Spleen (tissue), 7 donors: ENCODE measurements at regions not wholly inside any gene's neighbourhood (a gene's known extent, or its start where the extent isn't known, plus 50 kb on each side); places are given as distances from the start of the nearest gene placed in this dataset.

Experiments
- POLR2A ChIP-seq, 3 donors: fragments of 450-650 bp; IDR thresholded peaks; one replicate each; pipeline ENCODE4 v1.5.1; 2017; ENCODE audit warnings: antibody characterized with exemption in 3 of 3, mild to moderate bottlenecking in 1 of 3
- TF ChIP-seq, protein P1 (sequence below), 11 experiments: fragments of 200-600 bp in 7 of 11; fragments of 450-650 bp in 4 of 11; sonication (generic) in 4 of 11; IDR thresholded peaks in 8 of 11; conservative IDR thresholded peaks in 3 of 11; 1 replicate in 7 of 11; 2 replicates in 4 of 11; pipeline versions ENCODE4 v1.4.0 to v1.8.0; 2016 to 2021; ENCODE audit warnings: antibody characterized with exemption in 11 of 11, inconsistent platforms in 4 of 11, mild to moderate bottlenecking in 1 of 11
- donor health status: DM: no; HTN: no; CAD: no; lungs with moderate emphysema.
- donor health status: DM: no; HTN: no; CAD: no.
- donor health status: DM: no; HTN: no; CAD: no.

DNA sequence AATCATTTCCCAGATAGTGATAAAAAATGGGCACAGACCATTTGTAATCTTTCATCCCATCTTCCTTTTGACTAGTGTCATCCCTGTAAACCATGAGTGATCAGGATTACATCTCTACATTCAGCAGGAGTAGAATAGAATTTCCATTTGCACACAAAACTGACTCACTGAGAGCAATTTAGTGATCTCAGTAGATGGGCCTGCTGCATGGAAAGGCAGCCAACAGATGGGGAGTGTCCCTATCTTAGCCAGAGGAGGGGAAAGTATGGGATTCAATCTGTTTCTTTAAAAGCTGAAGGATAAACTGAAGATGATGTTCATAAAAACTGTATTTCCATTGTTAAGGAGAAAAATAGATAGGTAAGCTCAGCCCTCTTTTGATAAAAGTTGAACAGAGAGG is 441.7 kb downstream of the ZNF521 start:
- no peak for TF ChIP-seq POLR2A (IDR thresholded peaks at IDR 0.05)
- TF ChIP-seq, protein P1, sequence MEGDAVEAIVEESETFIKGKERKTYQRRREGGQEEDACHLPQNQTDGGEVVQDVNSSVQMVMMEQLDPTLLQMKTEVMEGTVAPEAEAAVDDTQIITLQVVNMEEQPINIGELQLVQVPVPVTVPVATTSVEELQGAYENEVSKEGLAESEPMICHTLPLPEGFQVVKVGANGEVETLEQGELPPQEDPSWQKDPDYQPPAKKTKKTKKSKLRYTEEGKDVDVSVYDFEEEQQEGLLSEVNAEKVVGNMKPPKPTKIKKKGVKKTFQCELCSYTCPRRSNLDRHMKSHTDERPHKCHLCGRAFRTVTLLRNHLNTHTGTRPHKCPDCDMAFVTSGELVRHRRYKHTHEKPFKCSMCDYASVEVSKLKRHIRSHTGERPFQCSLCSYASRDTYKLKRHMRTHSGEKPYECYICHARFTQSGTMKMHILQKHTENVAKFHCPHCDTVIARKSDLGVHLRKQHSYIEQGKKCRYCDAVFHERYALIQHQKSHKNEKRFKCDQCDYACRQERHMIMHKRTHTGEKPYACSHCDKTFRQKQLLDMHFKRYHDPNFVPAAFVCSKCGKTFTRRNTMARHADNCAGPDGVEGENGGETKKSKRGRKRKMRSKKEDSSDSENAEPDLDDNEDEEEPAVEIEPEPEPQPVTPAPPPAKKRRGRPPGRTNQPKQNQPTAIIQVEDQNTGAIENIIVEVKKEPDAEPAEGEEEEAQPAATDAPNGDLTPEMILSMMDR (IDR thresholded peaks at IDR 0.05 in 8 of 11, conservative IDR thresholded peaks at IDR 0.05 in 3 of 11), result no peak
